ENCODE measurements at regions not wholly inside any gene's neighbourhood (a gene's known extent, or its start where the extent isn't known, plus 50 kb on each side); places are given as distances from the start of the nearest gene placed in this dataset.

GRCh38 chrX:6377103-6377764 is 148.6 kb upstream of the NLGN4X start:
- TF ChIP-seq TCF12 (IDR thresholded peaks at IDR 0.05; ENCODE audit: low read depth, low read length) (no peak), RAD21 (IDR thresholded peaks at IDR 0.05; ENCODE audit: insufficient read depth, low read depth, low read length) (no peak), CHD2 (IDR thresholded peaks at IDR 0.05; ENCODE audit: borderline replicate concordance, low read depth, low read length) (no peak), SMARCA5 (IDR thresholded peaks at IDR 0.05) (no peak), EZH2 (IDR thresholded peaks at IDR 0.05; ENCODE audit: borderline replicate concordance, control insufficient read depth, low read depth, low read length) (no peak), PBX3 (IDR thresholded peaks at IDR 0.05; ENCODE audit: insufficient replicate concordance, low read depth, low read length) (no peak), CTCF (IDR thresholded peaks at IDR 0.05 in 2 of 3, conservative IDR thresholded peaks at IDR 0.05 in 1 of 3; ENCODE audit: control insufficient read depth in 2 of 3, extremely low read depth in 1 of 3, insufficient read depth in 1 of 3, low read depth in 3 of 3, low read length in 3 of 3) (no peak), POLR2AphosphoS5 (IDR thresholded peaks at IDR 0.05; ENCODE audit: low read length) (no peak), NFYA (IDR thresholded peaks at IDR 0.05; ENCODE audit: borderline replicate concordance, low read depth, low read length) (no peak)

Data from GM12878 (cell line).